SK-N-SH treated with all-trans-retinoic acid at 6 μM for 48 hours (cell line): ENCODE measurements at regions not wholly inside any gene's neighbourhood (a gene's known extent, or its start where the extent isn't known, plus 50 kb on each side); places are given as distances from the start of the nearest gene placed in this dataset.

Source experiments
- CSDC2 ChIP-seq: fragments of 250-450 bp; sonication (Bioruptor Pico); IDR thresholded peaks from 2 replicates; pipeline ENCODE4 v1.5.0; 2020; ENCODE audit warnings: mild to moderate bottlenecking, moderate library complexity
- GLIS3 ChIP-seq: fragments of 250-450 bp; sonication (Bioruptor Pico); IDR thresholded peaks from 2 replicates; pipeline ENCODE4 v1.5.0; 2020; ENCODE audit warnings: mild to moderate bottlenecking, moderate library complexity
- RARB ChIP-seq: fragments of 250-450 bp; sonication (Bioruptor Pico); IDR thresholded peaks from 2 replicates; pipeline ENCODE4 v1.8.0; 2021; ENCODE audit warnings: mild to moderate bottlenecking, moderate library complexity
- TOX ChIP-seq: fragments of 250-450 bp; sonication (Bioruptor Pico); IDR thresholded peaks from 2 replicates; pipeline ENCODE4 v1.8.0; 2021; ENCODE audit warnings: mild to moderate bottlenecking, moderate library complexity, borderline replicate concordance
- ZC3H10 ChIP-seq: fragments of 250-450 bp; sonication (Bioruptor Pico); IDR thresholded peaks from 2 replicates; pipeline ENCODE4 v1.5.1; 2021; ENCODE audit warnings: mild to moderate bottlenecking, moderate library complexity
- ZNF8 ChIP-seq: fragments of 450-650 bp; formaldehyde crosslinking; IDR thresholded peaks from 2 replicates; pipeline ENCODE4 v1.5.0; 2020; ENCODE audit warnings: mild to moderate bottlenecking, moderate library complexity
- TF ChIP-seq, protein P1 (sequence below): fragments of 250-450 bp; sonication (Bioruptor Pico); IDR thresholded peaks from 2 replicates; pipeline ENCODE4 v1.8.0; 2020; ENCODE audit warnings: mild to moderate bottlenecking, moderate library complexity, borderline replicate concordance
- TF ChIP-seq, protein P2 (sequence below): fragments of 250-450 bp; sonication (Bioruptor Pico); IDR thresholded peaks from 2 replicates; pipeline ENCODE4 v1.5.1; 2021; ENCODE audit warnings: mild to moderate bottlenecking, moderate library complexity

- TF ChIP-seq, protein P1, sequence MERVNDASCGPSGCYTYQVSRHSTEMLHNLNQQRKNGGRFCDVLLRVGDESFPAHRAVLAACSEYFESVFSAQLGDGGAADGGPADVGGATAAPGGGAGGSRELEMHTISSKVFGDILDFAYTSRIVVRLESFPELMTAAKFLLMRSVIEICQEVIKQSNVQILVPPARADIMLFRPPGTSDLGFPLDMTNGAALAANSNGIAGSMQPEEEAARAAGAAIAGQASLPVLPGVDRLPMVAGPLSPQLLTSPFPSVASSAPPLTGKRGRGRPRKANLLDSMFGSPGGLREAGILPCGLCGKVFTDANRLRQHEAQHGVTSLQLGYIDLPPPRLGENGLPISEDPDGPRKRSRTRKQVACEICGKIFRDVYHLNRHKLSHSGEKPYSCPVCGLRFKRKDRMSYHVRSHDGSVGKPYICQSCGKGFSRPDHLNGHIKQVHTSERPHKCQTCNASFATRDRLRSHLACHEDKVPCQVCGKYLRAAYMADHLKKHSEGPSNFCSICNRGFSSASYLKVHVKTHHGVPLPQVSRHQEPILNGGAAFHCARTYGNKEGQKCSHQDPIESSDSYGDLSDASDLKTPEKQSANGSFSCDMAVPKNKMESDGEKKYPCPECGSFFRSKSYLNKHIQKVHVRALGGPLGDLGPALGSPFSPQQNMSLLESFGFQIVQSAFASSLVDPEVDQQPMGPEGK (CRISPR knock-in tag), result no peak
- TF ChIP-seq ZNF8 (CRISPR knock-in tag) (no peak), GLIS3 (CRISPR knock-in tag) (no peak), TOX (CRISPR knock-in tag) (no peak), RARB (no peak), CSDC2 (CRISPR knock-in tag) (no peak), ZC3H10 (CRISPR knock-in tag) (no peak)
- TF ChIP-seq, protein P2, sequence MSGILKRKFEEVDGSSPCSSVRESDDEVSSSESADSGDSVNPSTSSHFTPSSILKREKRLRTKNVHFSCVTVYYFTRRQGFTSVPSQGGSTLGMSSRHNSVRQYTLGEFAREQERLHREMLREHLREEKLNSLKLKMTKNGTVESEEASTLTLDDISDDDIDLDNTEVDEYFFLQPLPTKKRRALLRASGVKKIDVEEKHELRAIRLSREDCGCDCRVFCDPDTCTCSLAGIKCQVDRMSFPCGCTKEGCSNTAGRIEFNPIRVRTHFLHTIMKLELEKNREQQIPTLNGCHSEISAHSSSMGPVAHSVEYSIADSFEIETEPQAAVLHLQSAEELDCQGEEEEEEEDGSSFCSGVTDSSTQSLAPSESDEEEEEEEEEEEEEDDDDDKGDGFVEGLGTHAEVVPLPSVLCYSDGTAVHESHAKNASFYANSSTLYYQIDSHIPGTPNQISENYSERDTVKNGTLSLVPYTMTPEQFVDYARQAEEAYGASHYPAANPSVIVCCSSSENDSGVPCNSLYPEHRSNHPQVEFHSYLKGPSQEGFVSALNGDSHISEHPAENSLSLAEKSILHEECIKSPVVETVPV (CRISPR knock-in tag), result no peak
Observed at GRCh38 chr18:53799134-53799533, 425.3 kb downstream of the MBD2 start.
